Neural cell (in vitro differentiated cells): ENCODE measurements at regions not wholly inside any gene's neighbourhood (a gene's known extent, or its start where the extent isn't known, plus 50 kb on each side); places are given as distances from the start of the nearest gene placed in this dataset.

ENCODE experiments used
- H2AFZ ChIP-seq: fragments of 200-600, 300-800 bp; sonication (generic), shearing (Covaris generic); 2 replicates; pipeline ENCODE4 v1.6.0; 2014; ENCODE audit warnings: low read depth, mild to moderate bottlenecking, antibody characterized with exemption, low read length, moderate library complexity
- H3F3A ChIP-seq: fragments of 200-600 bp; shearing (Covaris generic); 2 replicates; pipeline ENCODE4 v1.6.1; 2016; ENCODE audit warnings: mild to moderate bottlenecking, moderate library complexity, mixed read lengths, antibody characterized with exemption, low read length; ENCODE audit not compliant: insufficient read depth, poor library complexity, severe bottlenecking
- H3K27ac ChIP-seq: fragments of 200-600, 300-800 bp; sonication (generic), shearing (Covaris generic); 2 replicates; pipeline ENCODE4 v1.5.1; 2014; ENCODE audit warnings: mild to moderate bottlenecking, low read length, moderate library complexity
- H3K27me3 ChIP-seq: fragments of 300-800, 200-600 bp; sonication (generic), shearing (Covaris generic); 2 replicates; pipeline ENCODE4 v1.6.0; 2014; ENCODE audit warnings: mild to moderate bottlenecking, low read depth, low read length, moderate library complexity; ENCODE audit not compliant: insufficient read depth
- H3K36me3 ChIP-seq: fragments of 300-800, 200-600 bp; sonication (generic), shearing (Covaris generic); 2 replicates; pipeline ENCODE4 v1.5.1; 2014; ENCODE audit warnings: mild to moderate bottlenecking, antibody characterized with exemption, low read length, moderate library complexity; ENCODE audit not compliant: insufficient read depth
- H3K4me2 ChIP-seq: fragments of 300-800, 200-600 bp; sonication (generic), shearing (Covaris generic); 2 replicates; pipeline ENCODE4 v1.6.0; 2014; ENCODE audit warnings: mild to moderate bottlenecking, low read length
- H3K4me3 ChIP-seq: fragments of 300-800, 200-600 bp; sonication (generic), shearing (Covaris generic); 2 replicates; pipeline ENCODE4 v1.5.1; 2014; ENCODE audit warnings: mild to moderate bottlenecking, low read length, moderate library complexity
- H3K79me2 ChIP-seq: fragments of 200-600 bp; shearing (Covaris generic); replicated peaks from 2 replicates; pipeline ENCODE4 v1.6.0; 2014; ENCODE audit warnings: mild to moderate bottlenecking, low read length, moderate library complexity; ENCODE audit not compliant: insufficient read depth
- H3K9ac ChIP-seq: fragments of 300-800, 200-600 bp; sonication (generic), shearing (Covaris generic); 2 replicates; pipeline ENCODE4 v1.6.1; 2016; ENCODE audit warnings: mild to moderate bottlenecking, low read length, mixed read lengths
- H3K9me2 ChIP-seq: fragments of 200-600 bp; shearing (Covaris generic); 2 replicates; pipeline ENCODE4 v1.6.1; 2016; ENCODE audit warnings: mild to moderate bottlenecking, low read length, mixed read lengths; ENCODE audit not compliant: insufficient read depth
- H3K9me3 ChIP-seq: fragments of 200-600, 300-800 bp; sonication (generic), shearing (Covaris generic); 2 replicates; pipeline ENCODE4 v1.6.1; 2016; ENCODE audit warnings: mild to moderate bottlenecking, mixed run types, low read length, moderate library complexity, mixed read lengths
- H4K20me1 ChIP-seq: fragments of 200-600 bp; shearing (Covaris generic); 2 replicates; pipeline ENCODE4 v1.6.1; 2016; ENCODE audit warnings: mild to moderate bottlenecking, mixed run types; ENCODE audit not compliant: insufficient read depth
- CTCF ChIP-seq: fragments of 450-650 bp; IDR thresholded peaks from 2 replicates; pipeline ENCODE4 v1.5.1; 2014; ENCODE audit warnings: antibody characterized with exemption, mild to moderate bottlenecking, moderate library complexity; ENCODE audit not compliant: poor library complexity, severe bottlenecking
- EP300 ChIP-seq: fragments of 450-650 bp; conservative IDR thresholded peaks from 2 replicates; pipeline ENCODE4 v1.6.1; 2014; ENCODE audit warnings: antibody characterized with exemption, mild to moderate bottlenecking, moderate library complexity; ENCODE audit not compliant: poor library complexity, severe bottlenecking
- EZH2 ChIP-seq: fragments of 200-600, 300-800 bp; shearing (Covaris generic), sonication (generic); IDR thresholded peaks from 2 replicates; pipeline ENCODE4 v1.6.1; 2014; ENCODE audit warnings: antibody characterized with exemption, low read length, borderline replicate concordance, mild to moderate bottlenecking; ENCODE audit not compliant: insufficient read depth, poor library complexity, severe bottlenecking
- MXI1 ChIP-seq: fragments of 450-650 bp; conservative IDR thresholded peaks from 2 replicates; pipeline ENCODE4 v1.6.1; 2014; ENCODE audit warnings: antibody characterized with exemption, mild to moderate bottlenecking; ENCODE audit not compliant: poor library complexity, severe bottlenecking
- POLR2AphosphoS5 ChIP-seq: IDR thresholded peaks from 2 replicates; pipeline ENCODE4 v1.6.1; 2012
- RAD21 ChIP-seq: fragments of 450-650 bp; conservative IDR thresholded peaks from 2 replicates; pipeline ENCODE4 v1.6.1; 2014; ENCODE audit warnings: antibody characterized with exemption, mild to moderate bottlenecking, moderate library complexity
- REST ChIP-seq: IDR thresholded peaks from 2 replicates; pipeline ENCODE4 v1.6.1; 2012; ENCODE audit warnings: borderline replicate concordance
- SMC3 ChIP-seq: fragments of 450-650 bp; conservative IDR thresholded peaks from 2 replicates; pipeline ENCODE4 v1.6.1; 2014; ENCODE audit warnings: antibody characterized with exemption, mild to moderate bottlenecking, moderate library complexity; ENCODE audit not compliant: poor library complexity
- TAF1 ChIP-seq: IDR thresholded peaks from 2 replicates; pipeline ENCODE4 v1.6.1; 2012; ENCODE audit warnings: low read depth

DNA sequence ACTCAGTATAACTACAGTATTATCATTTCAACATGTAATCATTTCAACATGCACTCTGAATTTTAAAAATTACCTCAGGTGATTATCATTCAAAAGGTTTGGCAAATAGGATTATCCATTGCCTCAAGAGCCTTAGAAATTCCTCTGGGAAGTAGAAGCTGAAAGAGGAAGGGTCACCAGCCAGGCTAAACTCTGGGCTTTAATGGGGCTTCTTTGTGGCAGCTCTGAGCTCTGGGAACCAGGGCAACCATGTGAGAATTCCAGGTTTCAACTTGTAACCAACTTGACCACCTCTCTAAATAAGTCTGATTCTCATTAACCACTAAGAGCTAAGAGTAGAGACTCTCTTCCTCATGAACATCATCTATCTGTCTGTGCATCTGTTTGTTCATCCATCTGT is 117.2 kb upstream of the MED14 start:
- no peaks in the 10 kb centered on the region for H3K9me3 ChIP-seq
- H3K27ac ChIP-seq: no peak overlapping the region
- no peaks in the 10 kb centered on the region for H3K27me3 ChIP-seq
- no peaks in the 10 kb centered on the region for H3F3A ChIP-seq
- TF ChIP-seq EP300 (no peak), POLR2AphosphoS5 (no peak), RAD21 (no peak), CTCF (no peak), REST (no peak), SMC3 (no peak), TAF1 (no peak), MXI1 (no peak), EZH2 (no peak)
- H3K9me2 ChIP-seq: no peaks in the 10 kb centered on the region
- no peaks in the 10 kb centered on the region for H3K36me3 ChIP-seq
- H3K4me3 ChIP-seq: no peak overlapping the region
- H3K9ac ChIP-seq: no peak overlapping the region
- H2AFZ ChIP-seq: no peak overlapping the region
- no peak overlapping the region for H3K4me2 ChIP-seq
- no peaks in the 10 kb centered on the region for H4K20me1 ChIP-seq
- no peaks in the 10 kb centered on the region for H3K79me2 ChIP-seq

GRCh38 chrX:40853004-40853815 is 117.9 kb upstream of the MED14 start:
- Histone ChIP-seq H4K20me1 (no peaks in the 10 kb centered on the region), H3K9ac (no peak overlapping the region), H3K9me2 (no peaks in the 10 kb centered on the region), H3F3A (no peaks in the 10 kb centered on the region), H3K4me3 (no peak overlapping the region), H3K36me3 (no peaks in the 10 kb centered on the region), H3K27me3 (no peaks in the 10 kb centered on the region), H3K79me2 (no peaks in the 10 kb centered on the region), H3K27ac (no peak overlapping the region), H3K9me3 (no peaks in the 10 kb centered on the region), H2AFZ (no peak overlapping the region), H3K4me2 (no peak overlapping the region)
- TF ChIP-seq CTCF: no peak
- no peak for TF ChIP-seq EP300
- TF ChIP-seq REST: no peak
- no peak for TF ChIP-seq EZH2
- no peak for TF ChIP-seq POLR2AphosphoS5
- no peak for TF ChIP-seq TAF1
- no peak for TF ChIP-seq SMC3
- no peak for TF ChIP-seq MXI1
